ENCODE measurements at regions not wholly inside any gene's neighbourhood (a gene's known extent, or its start where the extent isn't known, plus 50 kb on each side); places are given as distances from the start of the nearest gene placed in this dataset.

GRCh38 chr11:25441421-25441820 lies 890.5 kb upstream of the ANO3 start:
- intact Hi-C loops (cut with DNase I), result no loop called here
- Histone ChIP-seq H3K9me3 (replicated peaks in 1 of 3) (no peaks in the 10 kb centered on the region), H3K4me3 (no peak overlapping the region), H3K36me3 (replicated peaks in 1 of 2) (no peaks in the 10 kb centered on the region), H3K27me3 (no peaks in the 10 kb centered on the region), H3K4me1 (replicated peaks in 1 of 2) (no peaks in the 10 kb centered on the region), H3K27ac (no peak overlapping the region)
- no peak for DNase-seq
- 49 to 66% (median 64%) methylated on average over 3 of the region's 3 CpGs for WGBS, 4 donors
- TF ChIP-seq CTCF (IDR thresholded peaks at IDR 0.05) (no peak), POLR2A (IDR thresholded peaks at IDR 0.05) (no peak)

GRCh38 chr11:25449091-25449490 lies 882.8 kb upstream of the ANO3 start:
- intact Hi-C loops (cut with DNase I), result no loop called here
- TF ChIP-seq POLR2A (IDR thresholded peaks at IDR 0.05), result no peak
- no peak for TF ChIP-seq CTCF (IDR thresholded peaks at IDR 0.05)
- 46 to 63% (median 57%) methylated on average over 1 of the region's 1 CpG for WGBS, 4 donors

GRCh38 chr11:25453471-25453870 lies 878.5 kb upstream of the ANO3 start:
- intact Hi-C loops (cut with DNase I), result no loop called here
- no peak for DNase-seq
- no peak overlapping the region for H3K4me3 ChIP-seq
- no peaks in the 10 kb centered on the region for H3K4me1 ChIP-seq (replicated peaks in 1 of 2)
- 90 to 95% (median 92%) methylated on average over 8 of the region's 8 CpGs for WGBS, 4 donors
- no peaks in the 10 kb centered on the region for H3K9me3 ChIP-seq (replicated peaks in 1 of 3)
- no peaks in the 10 kb centered on the region for H3K27me3 ChIP-seq
- no peak overlapping the region for H3K27ac ChIP-seq
- no peak for TF ChIP-seq POLR2A (IDR thresholded peaks at IDR 0.05)
- TF ChIP-seq CTCF (IDR thresholded peaks at IDR 0.05), result no peak
- no peaks in the 10 kb centered on the region for H3K36me3 ChIP-seq (replicated peaks in 1 of 2)

More at GRCh38 chr11:25449091-25449490, 882.8 kb upstream of the ANO3 start:
- H3K9me3 ChIP-seq (replicated peaks in 1 of 3), result no peaks in the 10 kb centered on the region
- no peaks in the 10 kb centered on the region for H3K4me1 ChIP-seq (replicated peaks in 1 of 2)
- no peak overlapping the region for H3K4me3 ChIP-seq
- no peak overlapping the region for H3K27ac ChIP-seq
- H3K27me3 ChIP-seq, result no peaks in the 10 kb centered on the region
- H3K36me3 ChIP-seq (replicated peaks in 1 of 2), result no peaks in the 10 kb centered on the region
- no peak for DNase-seq

- WGBS, 4 donors, result 80 to 94% (median 84%) methylated on average over 1 of the region's 1 CpG
- no peaks in the 10 kb centered on the region for H3K36me3 ChIP-seq (replicated peaks in 1 of 2)
- no peak overlapping the region for H3K27ac ChIP-seq
- TF ChIP-seq CTCF (IDR thresholded peaks at IDR 0.05), result no peak
- no peak for TF ChIP-seq POLR2A (IDR thresholded peaks at IDR 0.05)
- DNase-seq, result no peak
- H3K4me3 ChIP-seq, result no peak overlapping the region
- intact Hi-C loops (cut with DNase I), result no loop called here
- no peaks in the 10 kb centered on the region for H3K27me3 ChIP-seq
- no peaks in the 10 kb centered on the region for H3K4me1 ChIP-seq (replicated peaks in 1 of 2)
- no peaks in the 10 kb centered on the region for H3K9me3 ChIP-seq (replicated peaks in 1 of 3)
Measured at GRCh38 chr11:25456211-25456610, 875.7 kb upstream of the ANO3 start.

All from adrenal gland (tissue), 9 donors.